ENCODE measurements at regions not wholly inside any gene's neighbourhood (a gene's known extent, or its start where the extent isn't known, plus 50 kb on each side); places are given as distances from the start of the nearest gene placed in this dataset.

DNA sequence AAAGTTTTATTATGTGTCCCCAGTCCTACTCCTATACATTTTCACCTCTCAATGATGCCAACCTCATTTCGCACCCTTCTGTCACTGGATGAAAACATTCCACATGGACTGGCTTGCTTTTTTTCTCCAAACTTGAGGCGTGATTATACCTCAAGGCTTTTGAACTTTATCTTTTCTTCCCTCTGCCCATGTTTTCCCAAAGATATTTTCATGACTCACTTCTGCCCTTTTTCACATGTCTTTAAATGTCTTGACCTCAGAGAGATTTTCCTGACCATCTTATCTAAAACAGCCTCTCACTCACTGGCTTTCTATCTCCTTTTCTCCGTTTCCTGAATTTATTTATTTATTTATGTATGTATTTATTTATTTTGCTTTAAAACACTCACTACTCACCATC is 659.0 kb downstream of the PTPRC start:
- TF ChIP-seq, protein P1, sequence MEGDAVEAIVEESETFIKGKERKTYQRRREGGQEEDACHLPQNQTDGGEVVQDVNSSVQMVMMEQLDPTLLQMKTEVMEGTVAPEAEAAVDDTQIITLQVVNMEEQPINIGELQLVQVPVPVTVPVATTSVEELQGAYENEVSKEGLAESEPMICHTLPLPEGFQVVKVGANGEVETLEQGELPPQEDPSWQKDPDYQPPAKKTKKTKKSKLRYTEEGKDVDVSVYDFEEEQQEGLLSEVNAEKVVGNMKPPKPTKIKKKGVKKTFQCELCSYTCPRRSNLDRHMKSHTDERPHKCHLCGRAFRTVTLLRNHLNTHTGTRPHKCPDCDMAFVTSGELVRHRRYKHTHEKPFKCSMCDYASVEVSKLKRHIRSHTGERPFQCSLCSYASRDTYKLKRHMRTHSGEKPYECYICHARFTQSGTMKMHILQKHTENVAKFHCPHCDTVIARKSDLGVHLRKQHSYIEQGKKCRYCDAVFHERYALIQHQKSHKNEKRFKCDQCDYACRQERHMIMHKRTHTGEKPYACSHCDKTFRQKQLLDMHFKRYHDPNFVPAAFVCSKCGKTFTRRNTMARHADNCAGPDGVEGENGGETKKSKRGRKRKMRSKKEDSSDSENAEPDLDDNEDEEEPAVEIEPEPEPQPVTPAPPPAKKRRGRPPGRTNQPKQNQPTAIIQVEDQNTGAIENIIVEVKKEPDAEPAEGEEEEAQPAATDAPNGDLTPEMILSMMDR (conservative IDR thresholded peaks at IDR 0.05; ENCODE audit: low read length), result no peak
- DNase-seq (ENCODE audit: low read depth), result no peak

DNA sequence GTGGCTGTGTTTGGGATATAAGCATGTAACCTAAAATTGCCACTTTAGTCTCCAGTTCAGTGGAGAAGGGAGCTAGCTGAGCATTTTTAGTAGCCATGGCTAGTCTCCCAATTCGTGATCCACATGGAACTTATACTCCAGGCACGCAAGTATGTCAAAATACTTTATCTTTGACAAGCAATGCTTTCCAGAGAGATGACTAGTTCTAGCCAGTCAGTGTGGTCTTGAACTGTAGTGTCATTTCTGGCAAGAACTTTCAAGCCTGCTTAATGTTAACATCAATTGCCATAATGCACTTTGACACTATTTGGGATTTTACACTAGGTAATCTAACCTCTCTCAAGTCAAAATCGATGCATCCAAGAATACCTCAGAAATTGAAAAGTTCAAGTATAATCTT is 660.0 kb downstream of the PTPRC start:
- TF ChIP-seq, protein P1 (conservative IDR thresholded peaks at IDR 0.05; ENCODE audit: low read length), result no peak
- peak; percentile 56 for DNase-seq (ENCODE audit: low read depth)
- H3K4me3 ChIP-seq (ENCODE audit: low read length), result no peak overlapping the region

More for the DNA sequence above, 659.0 kb downstream of the PTPRC start:
- no peak overlapping the region for H3K4me3 ChIP-seq (ENCODE audit: low read length)

DNA sequence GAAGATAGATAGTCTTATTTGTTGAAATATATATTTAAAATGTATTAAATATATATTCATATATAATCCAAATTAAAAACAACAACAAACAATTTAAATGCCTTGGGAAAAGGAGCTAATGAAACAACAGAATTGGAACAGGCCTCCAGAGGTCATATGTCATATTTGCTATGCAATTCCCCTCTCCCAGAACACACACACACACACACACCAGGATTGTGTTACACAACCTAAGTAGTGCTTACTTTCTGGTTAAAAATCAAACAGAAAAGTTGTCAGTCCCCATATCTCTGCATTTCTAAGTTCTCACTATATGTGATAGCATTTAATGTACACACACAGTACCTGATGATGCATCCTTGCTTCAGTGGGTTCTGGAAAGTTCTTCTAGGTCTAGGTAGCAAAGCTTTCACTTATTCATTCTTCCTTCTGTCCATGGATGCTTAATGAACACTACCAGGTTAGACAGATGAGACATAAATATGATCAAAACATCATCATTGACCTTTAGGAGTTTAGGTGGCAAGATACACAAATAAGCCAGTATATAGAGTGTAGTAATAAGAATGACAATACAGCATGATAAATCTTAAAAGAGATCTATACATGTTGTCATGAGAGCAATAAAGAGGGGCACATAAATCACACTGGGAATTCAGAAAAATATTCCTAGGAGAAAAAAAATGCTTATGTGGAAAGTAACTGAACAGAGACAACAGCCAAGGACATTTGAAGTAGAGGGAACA is 662.8 kb downstream of the PTPRC start:
- DNase-seq (ENCODE audit: low read depth), result no peak
- H3K4me3 ChIP-seq (ENCODE audit: low read length), result no peak overlapping the region
- TF ChIP-seq, protein P1 (conservative IDR thresholded peaks at IDR 0.05; ENCODE audit: low read length), result no peak

DNA sequence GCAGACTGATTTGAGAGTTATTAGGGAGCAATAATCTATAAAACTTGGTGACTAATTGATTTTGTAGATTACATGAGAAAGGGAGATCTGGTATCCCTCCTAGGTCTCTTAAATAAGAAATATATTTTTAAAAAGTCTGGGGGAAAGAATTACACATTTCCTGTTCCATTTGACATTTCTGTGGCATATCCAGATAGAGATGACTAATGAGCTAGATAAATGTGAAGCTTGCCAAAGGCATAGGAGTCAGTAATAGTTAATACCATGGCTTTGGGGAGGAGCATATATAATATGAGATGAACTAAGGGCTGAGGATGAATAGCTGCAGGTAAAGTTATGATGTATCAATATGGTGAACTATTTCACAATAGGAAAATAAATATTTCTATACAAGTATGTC is 663.7 kb downstream of the PTPRC start:
- DNase-seq (ENCODE audit: low read depth), result no peak
- H3K4me3 ChIP-seq (ENCODE audit: low read length), result no peak overlapping the region
- TF ChIP-seq, protein P1 (conservative IDR thresholded peaks at IDR 0.05; ENCODE audit: low read length), result no peak

DNA sequence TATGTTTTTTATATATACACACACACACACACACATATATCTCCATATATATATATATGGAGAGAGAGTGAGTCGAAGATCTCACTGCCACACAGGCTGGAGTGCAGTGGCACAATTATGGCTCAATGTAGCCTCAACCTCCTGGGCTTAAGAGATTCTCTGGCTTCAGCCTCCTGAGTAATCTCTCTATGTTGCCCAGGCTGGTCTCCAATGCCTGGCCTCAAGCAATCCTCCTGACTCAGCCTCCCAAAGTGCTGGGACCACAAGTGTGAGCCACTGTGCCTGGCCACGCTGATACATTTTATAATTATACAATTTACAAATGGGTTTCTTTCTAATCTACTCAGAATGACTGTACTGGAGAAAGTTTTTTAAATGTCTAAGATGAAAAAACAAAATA is 664.2 kb downstream of the PTPRC start:
- H3K4me3 ChIP-seq (ENCODE audit: low read length), result no peak overlapping the region

DNA sequence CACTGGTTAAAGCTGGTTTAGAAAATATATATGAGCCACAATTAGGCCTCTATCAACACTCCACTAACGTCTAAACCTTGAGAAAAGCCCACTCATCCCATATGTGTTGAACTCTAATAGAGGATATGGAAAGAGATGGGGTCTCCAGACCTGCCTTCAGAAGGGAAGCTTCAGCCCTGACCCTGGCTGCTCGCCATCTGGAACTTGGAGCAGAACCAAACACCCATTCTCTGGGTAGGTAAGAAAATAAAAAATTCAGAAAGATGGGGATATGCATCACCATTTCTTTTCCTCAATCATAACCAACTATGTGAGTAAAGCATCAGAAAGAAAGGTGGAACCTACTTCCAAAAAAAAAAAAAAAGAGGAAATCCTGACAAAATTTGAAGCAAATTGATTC is 666.2 kb downstream of the PTPRC start:
- H3K4me3 ChIP-seq (ENCODE audit: low read length), result no peak overlapping the region
- no peak for DNase-seq (ENCODE audit: low read depth)
- TF ChIP-seq, protein P1 (conservative IDR thresholded peaks at IDR 0.05; ENCODE audit: low read length), result no peak

More for the DNA sequence above, 664.2 kb downstream of the PTPRC start:
- TF ChIP-seq, protein P1 (conservative IDR thresholded peaks at IDR 0.05; ENCODE audit: low read length), result no peak
- DNase-seq (ENCODE audit: low read depth), result no peak

DNA sequence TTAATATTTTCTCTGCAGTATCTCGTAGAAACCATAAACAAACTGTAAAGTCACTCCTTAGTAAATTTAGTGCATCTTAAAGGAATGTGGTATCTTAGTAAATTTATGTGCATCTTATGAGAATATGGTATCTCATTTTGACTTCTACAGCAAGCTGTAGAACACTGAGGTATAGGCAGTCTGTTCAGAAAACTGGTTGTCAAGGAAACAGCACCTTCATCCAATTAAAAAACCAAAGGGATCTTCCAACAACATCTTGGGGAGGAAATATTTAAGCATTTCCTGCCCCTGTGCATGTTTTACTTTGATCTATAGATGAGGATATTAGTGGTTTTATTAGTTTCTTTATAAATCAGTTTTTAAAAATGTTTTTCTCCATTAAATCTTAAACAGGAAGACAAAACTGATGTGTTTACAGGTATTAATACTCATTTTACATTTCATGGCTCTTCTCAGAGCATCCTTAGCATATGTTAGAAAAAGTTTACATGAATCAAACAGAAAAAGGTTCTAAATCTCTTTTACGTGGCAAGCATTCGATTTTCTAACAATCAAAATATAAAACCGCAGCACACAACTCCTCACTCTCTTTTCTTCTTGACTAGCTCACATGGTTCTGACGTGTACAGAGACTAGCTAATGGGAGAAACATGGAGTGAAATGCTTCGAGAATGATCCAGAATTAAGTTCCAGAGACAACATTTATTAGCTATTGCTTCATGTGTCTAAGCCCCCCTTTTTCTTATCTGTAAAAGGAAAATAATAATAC is 668.8 kb downstream of the PTPRC start:
- no peak for DNase-seq (ENCODE audit: low read depth)
- H3K4me3 ChIP-seq (ENCODE audit: low read length), result no peak overlapping the region
- TF ChIP-seq, protein P1 (conservative IDR thresholded peaks at IDR 0.05; ENCODE audit: low read length), result no peak

All from AG10803 (cell line).